Mesenchymal stem cell (in vitro differentiated cells and primary cell): ENCODE measurements at regions not wholly inside any gene's neighbourhood (a gene's known extent, or its start where the extent isn't known, plus 50 kb on each side); places are given as distances from the start of the nearest gene placed in this dataset.

Experiments used
- DNase-seq: peaks from one replicate; pipeline ENCODE4 v3.0.0-alpha.2; 2013
- H2AFZ ChIP-seq: one replicate; pipeline ENCODE4 v1.6.1; 2013; ENCODE audit warnings: low read depth, mild to moderate bottlenecking, control low read depth, inconsistent platforms, low read length, moderate library complexity
- H2AK5ac ChIP-seq: 2 replicates; pipeline ENCODE4 v1.6.1; 2013; ENCODE audit warnings: low read length, moderate library complexity, mild to moderate bottlenecking, inconsistent platforms; ENCODE audit not compliant: severe bottlenecking
- H2BK120ac ChIP-seq: one replicate; pipeline ENCODE4 v1.6.1; 2013; ENCODE audit warnings: low read depth, mild to moderate bottlenecking, inconsistent platforms, low read length, moderate library complexity
- H2BK12ac ChIP-seq, 2 experiments: one replicate each; pipeline ENCODE4 v1.6.1; 2013; ENCODE audit warnings: inconsistent platforms in 2 of 2, low read length in 2 of 2, mild to moderate bottlenecking in 2 of 2, moderate library complexity in 2 of 2, control low read depth in 1 of 2
- H2BK15ac ChIP-seq: one replicate; pipeline ENCODE4 v1.6.1; 2013; ENCODE audit warnings: mild to moderate bottlenecking, low read depth, inconsistent platforms; ENCODE audit not compliant: poor library complexity, severe bottlenecking
- H2BK5ac ChIP-seq: 2 replicates; pipeline ENCODE4 v1.6.1; 2013; ENCODE audit warnings: low read depth, mild to moderate bottlenecking, low read length, control low read depth, inconsistent platforms; ENCODE audit not compliant: poor library complexity, severe bottlenecking
- H3K14ac ChIP-seq, 2 experiments: one replicate each; pipeline ENCODE4 v1.6.1; 2013; ENCODE audit warnings: inconsistent platforms in 2 of 2, low read length in 2 of 2, control low read depth in 1 of 2, mild to moderate bottlenecking in 1 of 2, moderate library complexity in 1 of 2
- H3K18ac ChIP-seq, 2 experiments: one replicate each; pipeline ENCODE4 v1.6.1; 2013; ENCODE audit warnings: inconsistent platforms in 2 of 2, low read length in 2 of 2, control low read depth in 1 of 2, low read depth in 1 of 2, mild to moderate bottlenecking in 1 of 2
- H3K23ac ChIP-seq, 2 experiments: one replicate each; pipeline ENCODE4 v1.6.1; 2013; ENCODE audit warnings: inconsistent platforms in 2 of 2, low read length in 2 of 2, mild to moderate bottlenecking in 2 of 2, moderate library complexity in 2 of 2, control low read depth in 1 of 2
- H3K27ac ChIP-seq: 2 replicates; pipeline ENCODE4 v1.5.1; 2013; ENCODE audit warnings: mild to moderate bottlenecking, moderate library complexity, low read length, control low read depth, inconsistent platforms; ENCODE audit not compliant: poor library complexity, severe bottlenecking
- H3K27me3 ChIP-seq, 2 experiments: 2 replicates each; pipeline versions ENCODE4 v1.6.1 to v1.7.0; 2013; ENCODE audit warnings: low read length in 2 of 2, mild to moderate bottlenecking in 2 of 2, moderate library complexity in 2 of 2, control low read depth in 1 of 2, inconsistent platforms in 1 of 2; ENCODE audit not compliant: control insufficient read depth in 1 of 2, insufficient read depth in 1 of 2
- H3K36me3 ChIP-seq, 2 experiments: 2 replicates each; pipeline versions ENCODE4 v1.6.1 to v1.7.0; 2013; ENCODE audit warnings: low read length in 2 of 2, control low read depth in 1 of 2, inconsistent platforms in 1 of 2, low read depth in 1 of 2, mild to moderate bottlenecking in 1 of 2; ENCODE audit not compliant: insufficient read depth in 2 of 2, control insufficient read depth in 1 of 2
- H3K4ac ChIP-seq, 2 experiments: one replicate each; pipeline ENCODE4 v1.6.1; 2013; ENCODE audit warnings: inconsistent platforms in 2 of 2, low read length in 2 of 2, mild to moderate bottlenecking in 2 of 2, moderate library complexity in 2 of 2, control low read depth in 1 of 2, low read depth in 1 of 2
- H3K4me1 ChIP-seq: 2 replicates; pipeline ENCODE4 v1.6.1; 2013; ENCODE audit warnings: low read depth, low read length, control low read depth; ENCODE audit not compliant: control insufficient read depth, insufficient read depth
- H3K4me2 ChIP-seq: 2 replicates; pipeline ENCODE4 v1.6.1; 2013; ENCODE audit warnings: low read length, mild to moderate bottlenecking, inconsistent platforms; ENCODE audit not compliant: poor library complexity, severe bottlenecking
- H3K4me3 ChIP-seq, 2 experiments: 2 replicates each; pipeline versions ENCODE4 v1.5.1 to v1.7.0; 2013; ENCODE audit warnings: low read length in 2 of 2, mild to moderate bottlenecking in 2 of 2, control low read depth in 1 of 2, low read depth in 1 of 2; ENCODE audit not compliant: insufficient read depth in 1 of 2
- H3K79me1 ChIP-seq: replicated peaks from 2 replicates; pipeline ENCODE4 v1.6.1; 2013; ENCODE audit warnings: mild to moderate bottlenecking, control low read depth, low read length, inconsistent platforms; ENCODE audit not compliant: poor library complexity, severe bottlenecking
- H3K9ac ChIP-seq: 2 replicates; pipeline ENCODE4 v1.7.0; 2013; ENCODE audit warnings: mild to moderate bottlenecking, low read length, moderate library complexity
- H3K9me3 ChIP-seq: 2 replicates; pipeline ENCODE4 v1.7.0; 2013; ENCODE audit warnings: mild to moderate bottlenecking, low read length; ENCODE audit not compliant: control insufficient read depth
- H4K8ac ChIP-seq: one replicate; pipeline ENCODE4 v1.6.1; 2013; ENCODE audit warnings: inconsistent platforms, mild to moderate bottlenecking, low read length, moderate library complexity
- H4K91ac ChIP-seq: one replicate; pipeline ENCODE4 v1.6.1; 2013; ENCODE audit warnings: mild to moderate bottlenecking, low read length, inconsistent platforms
- WGBS: methylation state at CpG from one replicate; pipeline ENCODE4 v1.1.7; 2013; ENCODE audit warnings: mixed read lengths; 5-methylcytosine and 5-hydroxymethylcytosine counted together

DNA sequence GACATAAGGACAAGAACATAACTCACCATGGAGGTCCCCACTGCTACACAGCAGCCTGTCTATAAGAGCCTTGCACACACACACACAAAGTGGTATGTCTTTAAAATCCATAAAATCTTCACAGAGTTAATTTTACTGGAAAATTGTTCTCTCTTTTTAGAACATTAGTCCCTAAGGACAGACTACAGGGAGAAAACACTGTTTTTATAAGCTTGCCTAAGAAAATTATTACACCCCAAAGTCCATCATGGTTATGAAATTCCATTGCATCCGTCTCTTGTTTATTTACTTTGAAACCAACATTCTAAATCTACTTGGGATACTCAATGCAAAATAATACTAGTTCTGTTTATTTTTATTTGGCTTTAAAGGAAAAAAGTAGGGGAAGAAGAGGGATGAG is 197.4 kb downstream of the SETD4 start:
- Histone ChIP-seq H4K8ac (no peak overlapping the region), H3K9ac (no peak overlapping the region), H3K4ac (no peak overlapping the region), H2BK5ac (no peak overlapping the region), H3K9me3 (no peaks in the 10 kb centered on the region), H3K79me1 (no peaks in the 10 kb centered on the region), H3K4me1 (no peaks in the 10 kb centered on the region), H3K18ac (no peak overlapping the region), H2AFZ (no peak overlapping the region), H2BK120ac (no peak overlapping the region), H3K23ac (no peak overlapping the region), H3K4me3 (no peak overlapping the region), H2AK5ac (no peak overlapping the region), H2BK15ac (no peak overlapping the region), H3K27me3 (peaks cover 0 to 31% of the 10 kb centered on the region in 2 experiments), H3K27ac (no peak overlapping the region), H3K4me2 (no peak overlapping the region), H4K91ac (no peak overlapping the region), H3K14ac (no peak overlapping the region), H3K36me3 (no peaks in the 10 kb centered on the region), H2BK12ac (no peak overlapping the region)
- no peak for DNase-seq
- no CpG with 5 or more reads among the region's 1 CpG for WGBS

DNA sequence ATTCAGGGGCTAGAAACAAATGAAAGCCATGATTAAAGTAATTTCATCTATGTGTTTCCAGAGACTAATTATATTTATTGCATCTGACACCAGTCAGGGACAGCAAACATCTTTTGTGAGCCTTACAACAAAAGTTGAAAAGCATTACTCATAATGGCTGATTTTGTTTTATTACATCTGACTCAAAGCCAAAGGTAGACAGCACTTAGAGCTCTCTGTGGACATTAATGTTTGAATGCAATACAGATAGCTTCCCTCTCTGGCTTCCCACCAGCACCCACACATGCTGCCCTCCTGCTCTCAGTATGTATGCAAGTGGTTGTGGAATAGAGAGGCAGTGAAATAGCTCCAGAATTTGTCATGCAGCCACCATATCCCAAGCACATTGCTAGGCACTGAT is 198.7 kb downstream of the SETD4 start:
- H3K14ac ChIP-seq = peak overlapping the region in 1 of 2 experiments; percentile 32
- no peaks in the 10 kb centered on the region for H3K4me1 ChIP-seq
- no peak overlapping the region for H4K91ac ChIP-seq
- no peak overlapping the region for H3K27ac ChIP-seq
- H2BK15ac ChIP-seq = no peak overlapping the region
- no peak overlapping the region for H3K23ac ChIP-seq
- no peak overlapping the region for H2AK5ac ChIP-seq
- no peak for DNase-seq
- no peak overlapping the region for H2BK5ac ChIP-seq
- no peak overlapping the region for H3K9ac ChIP-seq
- peaks cover 0 to 36% of the 10 kb centered on the region in 2 experiments for H3K27me3 ChIP-seq
- H3K9me3 ChIP-seq = no peaks in the 10 kb centered on the region
- H3K36me3 ChIP-seq = no peaks in the 10 kb centered on the region
- H3K4me2 ChIP-seq = no peak overlapping the region
- H3K4ac ChIP-seq = no peak overlapping the region
- peak overlapping the region in 1 of 2 experiments; percentile 29 for H3K18ac ChIP-seq
- no peak overlapping the region for H2BK120ac ChIP-seq
- H3K4me3 ChIP-seq = no peak overlapping the region
- H3K79me1 ChIP-seq = no peaks in the 10 kb centered on the region
- H2BK12ac ChIP-seq = no peak overlapping the region
- H2AFZ ChIP-seq = no peak overlapping the region
- H4K8ac ChIP-seq = no peak overlapping the region

DNA sequence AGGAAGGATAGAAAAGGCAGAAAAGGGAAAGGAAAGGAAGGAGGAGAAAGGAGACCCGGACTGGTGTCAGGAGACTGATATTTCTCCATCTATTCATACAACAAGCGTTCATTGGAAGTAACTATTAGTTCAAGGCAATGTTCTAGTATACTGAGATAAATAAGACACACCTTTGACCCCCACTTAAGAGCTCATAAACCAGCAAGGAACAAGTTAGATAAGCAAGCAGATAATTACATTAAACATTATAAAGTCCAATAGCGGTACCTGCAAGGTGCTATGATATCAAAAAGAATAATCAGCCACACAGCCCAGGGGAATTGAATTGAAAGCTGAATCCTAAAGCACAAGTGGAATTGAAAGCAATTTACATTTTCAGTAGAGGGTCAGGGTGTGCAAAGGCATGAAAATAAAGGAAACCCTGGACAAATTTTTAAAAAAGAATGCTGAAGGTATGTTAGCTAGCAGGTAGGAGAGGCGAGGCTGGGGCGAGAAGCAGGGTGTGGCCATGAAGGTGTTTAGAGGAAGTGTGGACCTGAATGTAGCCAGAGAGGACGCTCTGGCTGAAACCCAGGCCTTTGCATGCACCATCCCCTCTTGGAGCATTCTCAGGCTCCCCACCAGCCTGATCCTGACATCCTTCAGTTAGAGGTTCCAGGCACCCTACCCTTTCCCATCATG is 200.0 kb downstream of the SETD4 start:
- Histone ChIP-seq H3K4me3 (no peak overlapping the region), H2AK5ac (no peak overlapping the region), H3K4me1 (no peaks in the 10 kb centered on the region), H3K18ac (no peak overlapping the region), H3K4ac (no peak overlapping the region), H3K27me3 (peaks cover 0 to 41% of the 10 kb centered on the region in 2 experiments), H3K36me3 (no peaks in the 10 kb centered on the region), H3K4me2 (no peak overlapping the region), H4K8ac (no peak overlapping the region), H2BK12ac (no peak overlapping the region), H2BK5ac (no peak overlapping the region), H3K9ac (no peak overlapping the region), H3K9me3 (no peaks in the 10 kb centered on the region), H4K91ac (no peak overlapping the region), H3K79me1 (no peaks in the 10 kb centered on the region), H3K14ac (no peak overlapping the region), H2BK15ac (no peak overlapping the region), H3K27ac (no peak overlapping the region), H2AFZ (no peak overlapping the region), H3K23ac (no peak overlapping the region), H2BK120ac (no peak overlapping the region)
- 83% methylated on average over 4 of the region's 6 CpGs for WGBS
- no peak for DNase-seq

DNA sequence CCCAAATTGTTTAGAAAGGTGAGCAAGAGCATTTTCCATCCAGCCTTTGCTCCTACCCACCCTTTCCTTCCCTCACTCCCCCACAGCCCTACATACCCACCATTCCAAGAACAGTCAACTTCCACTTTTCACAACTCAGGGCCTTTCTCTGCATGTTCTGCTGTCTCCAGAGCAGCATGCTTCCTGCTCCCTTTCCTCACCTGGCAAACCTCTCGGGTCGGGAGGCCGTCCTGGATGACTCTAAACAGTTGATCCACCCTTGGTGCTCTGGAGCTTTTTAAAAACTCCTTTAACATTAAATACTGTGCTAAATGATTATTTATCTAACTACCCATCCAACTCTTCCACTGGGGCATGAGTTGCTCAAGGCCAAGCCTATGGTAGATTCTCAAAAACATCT is 200.6 kb downstream of the SETD4 start:
- Histone ChIP-seq H3K27me3 (peaks cover 0 to 41% of the 10 kb centered on the region in 2 experiments), H2BK120ac (no peak overlapping the region), H3K4ac (no peak overlapping the region), H3K27ac (no peak overlapping the region), H2BK15ac (no peak overlapping the region), H3K9ac (no peak overlapping the region), H3K23ac (no peak overlapping the region), H3K79me1 (no peaks in the 10 kb centered on the region), H3K4me1 (no peaks in the 10 kb centered on the region), H3K9me3 (no peaks in the 10 kb centered on the region), H3K14ac (no peak overlapping the region), H2AK5ac (no peak overlapping the region), H2AFZ (no peak overlapping the region), H4K8ac (no peak overlapping the region), H3K4me3 (no peak overlapping the region), H2BK12ac (no peak overlapping the region), H4K91ac (no peak overlapping the region), H3K4me2 (no peak overlapping the region), H3K18ac (no peak overlapping the region), H3K36me3 (no peaks in the 10 kb centered on the region), H2BK5ac (no peak overlapping the region)
- WGBS = 90% methylated on average over 2 of the region's 3 CpGs
- no peak for DNase-seq
